ENCODE measurements at regions not wholly inside any gene's neighbourhood (a gene's known extent, or its start where the extent isn't known, plus 50 kb on each side); places are given as distances from the start of the nearest gene placed in this dataset.

- no peak overlapping the region for H2AFZ ChIP-seq (ENCODE audit: low read length)
- no peaks in the 10 kb centered on the region for H3K9me3 ChIP-seq (ENCODE audit: low read length)
- no peak overlapping the region for H3K9ac ChIP-seq (ENCODE audit: low read length)
- H3K36me3 ChIP-seq (ENCODE audit: insufficient read depth, low read length): no peaks in the 10 kb centered on the region
- no peaks in the 10 kb centered on the region for H3F3A ChIP-seq (ENCODE audit: insufficient read depth, low read length)
- no peak for TF ChIP-seq EZH2 (IDR thresholded peaks at IDR 0.05; ENCODE audit: borderline replicate concordance, low read length)
- no peak for TF ChIP-seq CTCF (IDR thresholded peaks at IDR 0.05; ENCODE audit: low read length)
- no peak overlapping the region for H3K4me3 ChIP-seq (ENCODE audit: low read depth, low read length, poor library complexity, severe bottlenecking)
- H4K20me1 ChIP-seq (ENCODE audit: insufficient read depth, low read length): no peaks in the 10 kb centered on the region
- no peaks in the 10 kb centered on the region for H3K27me3 ChIP-seq (ENCODE audit: insufficient read depth, low read length)
- no peak overlapping the region for H3K27ac ChIP-seq (ENCODE audit: low read depth, low read length, poor library complexity, severe bottlenecking)
- no peaks in the 10 kb centered on the region for H3K79me2 ChIP-seq (ENCODE audit: insufficient read depth, low read length)
- H3K4me2 ChIP-seq (ENCODE audit: low read length): no peak overlapping the region
- H3K9me2 ChIP-seq (ENCODE audit: low read depth, low read length): no peaks in the 10 kb centered on the region
- no peaks in the 10 kb centered on the region for H3K4me1 ChIP-seq (ENCODE audit: insufficient read depth, low read length, severe bottlenecking)
Measured at GRCh38 chr9:119649205-119649604, 280.0 kb upstream of the BRINP1 start.

GRCh38 chr9:119639287-119639955 lies 270.2 kb upstream of the BRINP1 start:
- H3K9ac ChIP-seq (ENCODE audit: low read length): no peak overlapping the region
- no peak overlapping the region for H3K4me3 ChIP-seq (ENCODE audit: low read depth, low read length, poor library complexity, severe bottlenecking)
- H3K9me3 ChIP-seq (ENCODE audit: low read length): no peaks in the 10 kb centered on the region
- no peak overlapping the region for H3K4me2 ChIP-seq (ENCODE audit: low read length)
- no peaks in the 10 kb centered on the region for H3K9me2 ChIP-seq (ENCODE audit: low read depth, low read length)
- TF ChIP-seq EZH2 (IDR thresholded peaks at IDR 0.05; ENCODE audit: borderline replicate concordance, low read length) (no peak), CTCF (IDR thresholded peaks at IDR 0.05; ENCODE audit: low read length) (no peak)
- H3K27me3 ChIP-seq (ENCODE audit: insufficient read depth, low read length): no peaks in the 10 kb centered on the region
- no peaks in the 10 kb centered on the region for H3K79me2 ChIP-seq (ENCODE audit: insufficient read depth, low read length)
- H3K4me1 ChIP-seq (ENCODE audit: insufficient read depth, low read length, severe bottlenecking): no peaks in the 10 kb centered on the region
- H2AFZ ChIP-seq (ENCODE audit: low read length): no peak overlapping the region
- no peaks in the 10 kb centered on the region for H3F3A ChIP-seq (ENCODE audit: insufficient read depth, low read length)
- H3K27ac ChIP-seq (ENCODE audit: low read depth, low read length, poor library complexity, severe bottlenecking): no peak overlapping the region
- no peaks in the 10 kb centered on the region for H4K20me1 ChIP-seq (ENCODE audit: insufficient read depth, low read length)
- H3K36me3 ChIP-seq (ENCODE audit: insufficient read depth, low read length): no peaks in the 10 kb centered on the region

GRCh38 chr9:119634006-119634405 lies 264.8 kb upstream of the BRINP1 start:
- Histone ChIP-seq H4K20me1 (ENCODE audit: insufficient read depth, low read length) (no peaks in the 10 kb centered on the region), H2AFZ (ENCODE audit: low read length) (no peak overlapping the region), H3K4me1 (ENCODE audit: insufficient read depth, low read length, severe bottlenecking) (no peaks in the 10 kb centered on the region), H3K27me3 (ENCODE audit: insufficient read depth, low read length) (no peaks in the 10 kb centered on the region), H3K79me2 (ENCODE audit: insufficient read depth, low read length) (no peaks in the 10 kb centered on the region), H3K27ac (ENCODE audit: low read depth, low read length, poor library complexity, severe bottlenecking) (no peak overlapping the region), H3K36me3 (ENCODE audit: insufficient read depth, low read length) (no peaks in the 10 kb centered on the region), H3K4me2 (ENCODE audit: low read length) (no peak overlapping the region), H3K9me3 (ENCODE audit: low read length) (no peaks in the 10 kb centered on the region), H3K4me3 (ENCODE audit: low read depth, low read length, poor library complexity, severe bottlenecking) (no peak overlapping the region), H3K9ac (ENCODE audit: low read length) (no peak overlapping the region), H3F3A (ENCODE audit: insufficient read depth, low read length) (no peaks in the 10 kb centered on the region), H3K9me2 (ENCODE audit: low read depth, low read length) (no peaks in the 10 kb centered on the region)
- TF ChIP-seq EZH2 (IDR thresholded peaks at IDR 0.05; ENCODE audit: borderline replicate concordance, low read length) (no peak), CTCF (IDR thresholded peaks at IDR 0.05; ENCODE audit: low read length) (no peak)

Data from OCI-LY1 (cell line).